Pancreas (tissue), 10 donors: ENCODE measurements at regions not wholly inside any gene's neighbourhood (a gene's known extent, or its start where the extent isn't known, plus 50 kb on each side); places are given as distances from the start of the nearest gene placed in this dataset.

Source experiments
- ATAC-seq, 4 donors: fragments of 200-7000 bp; cut with Tn5 transposase; one replicate each; pipeline versions ENCODE4 v1.8.0 to v1.9.1; 2020; ENCODE audit warnings: mild to moderate bottlenecking in 4 of 4, moderate library complexity in 4 of 4
- DNase-seq, 6 donors: peaks; one replicate each; pipeline ENCODE4 v3.0.0-alpha.2; 2020
- FAIRE-seq: peaks from 2 replicates; lab custom pipeline; 2012; peaks lifted over from hg19 to GRCh38; lab: Jason Lieb, UNC
- H3K27ac ChIP-seq, 4 donors: fragments of 200-600 bp; sonication (generic); 1 replicate in 3 of 4; 2 replicates in 1 of 4; pipeline versions ENCODE4 v1.5.0 to v1.8.0; 2020
- H3K27me3 ChIP-seq, 4 donors: fragments of 200-600 bp; one replicate each; pipeline ENCODE4 v1.8.0; 2021
- H3K36me3 ChIP-seq, 3 donors: fragments of 200-600 bp; sonication (generic) in 1 of 3; one replicate each; pipeline versions ENCODE4 v1.5.0 to v1.8.0; 2020 to 2021
- H3K4me1 ChIP-seq, 3 donors: fragments of 200-600 bp; one replicate each; pipeline ENCODE4 v1.8.0; 2021
- H3K4me3 ChIP-seq, 4 donors: fragments of 200-600 bp; sonication (generic) in 2 of 4; one replicate each; pipeline versions ENCODE4 v1.5.0 to v1.8.0; 2020 to 2021
- H3K9me3 ChIP-seq, 4 donors: fragments of 200-600 bp; one replicate each; pipeline ENCODE4 v1.8.0; 2021
- CTCF ChIP-seq, 4 donors: fragments of 200-600 bp; sonication (generic) in 3 of 4; IDR thresholded peaks; one replicate each; pipeline versions ENCODE4 v1.5.0 to v1.8.0; 2021; ENCODE audit warnings: antibody characterized with exemption in 4 of 4
- WGBS, 2 donors: extraction: QIAGEN DNeasy Blood & Tissue Kit; methylation state at CpG; one replicate each; pipeline ENCODE4 v1.1.7; 2013; 5-methylcytosine and 5-hydroxymethylcytosine counted together
- intact Hi-C, 3 donors: fragments of 100-400 bp; cut with DNase I; formaldehyde crosslinking; loops; one replicate each; pipeline versions ENCODE4 v1.11.1 to v1.14.2; 2022
- donor health status: healthy with polysubstance abuse.
- donor health status: DM: no; HTN: no; CAD: no; lungs with moderate emphysema.
- donor health status: DM: no; HTN: no; CAD: no.
- donor health status: control.
- donor health status: control.
- donor health status: Bipolar disorder and iron deficiency.
- donor health status: DM: yes; HTN: yes; CAD: no.
- donor health status: DM: no; HTN: no; CAD: no.
- donor health status: DM: no; HTN: no; CAD: no.
- donor health status: DM: yes; HTN: yes; CAD: no.

- H3K27me3 ChIP-seq: no peaks in the 10 kb centered on the region
- no peaks in the 10 kb centered on the region for H3K4me1 ChIP-seq
- no peak for ATAC-seq
- TF ChIP-seq CTCF (IDR thresholded peaks at IDR 0.05): no peak
- no peaks in the 10 kb centered on the region for H3K36me3 ChIP-seq
- no peak overlapping the region for H3K27ac ChIP-seq
- DNase-seq: no peak
- WGBS, 2 donors: 57 to 64% methylated on average over 2 of the region's 2 CpGs
- no peak overlapping the region for H3K4me3 ChIP-seq
- intact Hi-C loops: no loop called here
- no peak for FAIRE-seq
- H3K9me3 ChIP-seq: no peaks in the 10 kb centered on the region
These were observed 560.5 kb upstream of the ZNF717 start for GRCh38 chr3:76345878-76346277.

- H3K9me3 ChIP-seq: no peaks in the 10 kb centered on the region
- intact Hi-C loops: no loop called here
- DNase-seq (no peak), FAIRE-seq (no peak), ATAC-seq (no peak)
- no peak overlapping the region for H3K27ac ChIP-seq
- no peak overlapping the region for H3K4me3 ChIP-seq
- 67 to 78% methylated on average over 3 of the region's 3 CpGs for WGBS, 2 donors
- H3K4me1 ChIP-seq: no peaks in the 10 kb centered on the region
- no peak for TF ChIP-seq CTCF (IDR thresholded peaks at IDR 0.05)
- no peaks in the 10 kb centered on the region for H3K27me3 ChIP-seq
- H3K36me3 ChIP-seq: no peaks in the 10 kb centered on the region
These were observed 561.3 kb upstream of the ZNF717 start for GRCh38 chr3:76346690-76347089.

- Histone ChIP-seq H3K27me3 (no peaks in the 10 kb centered on the region), H3K27ac (no peak overlapping the region), H3K9me3 (no peaks in the 10 kb centered on the region), H3K4me3 (no peak overlapping the region), H3K4me1 (no peaks in the 10 kb centered on the region), H3K36me3 (no peaks in the 10 kb centered on the region)
- intact Hi-C loops: no loop called here
- DNase-seq (no peak), ATAC-seq (no peak), FAIRE-seq (no peak)
- no peak for TF ChIP-seq CTCF (IDR thresholded peaks at IDR 0.05)
- 76% methylated on average over 3 of the region's 3 CpGs for WGBS, 2 donors
These were observed 564.5 kb upstream of the ZNF717 start for GRCh38 chr3:76349715-76350480.

- no peak for FAIRE-seq
- intact Hi-C loops: no loop called here
- no peak for TF ChIP-seq CTCF (IDR thresholded peaks at IDR 0.05)
These were observed 566.7 kb upstream of the ZNF717 start for GRCh38 chr3:76352051-76352450.

GRCh38 chr3:76352511-76353284 is 567.3 kb upstream of the ZNF717 start:
- ATAC-seq (no peak), DNase-seq (no peak), FAIRE-seq (no peak)
- Histone ChIP-seq H3K36me3 (no peaks in the 10 kb centered on the region), H3K4me1 (no peaks in the 10 kb centered on the region), H3K9me3 (no peaks in the 10 kb centered on the region), H3K27ac (no peak overlapping the region), H3K4me3 (no peak overlapping the region), H3K27me3 (no peaks in the 10 kb centered on the region)
- 42 to 51% methylated on average over 9 of the region's 9 CpGs for WGBS, 2 donors
- TF ChIP-seq CTCF (IDR thresholded peaks at IDR 0.05): no peak
- intact Hi-C loops: no loop called here

More at GRCh38 chr3:76352051-76352450, 566.7 kb upstream of the ZNF717 start:
- no peak for DNase-seq
- 45 to 54% methylated on average over 1 of the region's 1 CpG for WGBS, 2 donors
- H3K4me3 ChIP-seq: no peak overlapping the region
- no peaks in the 10 kb centered on the region for H3K27me3 ChIP-seq
- no peaks in the 10 kb centered on the region for H3K9me3 ChIP-seq
- H3K4me1 ChIP-seq: no peaks in the 10 kb centered on the region
- no peak for ATAC-seq
- H3K36me3 ChIP-seq: no peaks in the 10 kb centered on the region
- H3K27ac ChIP-seq: no peak overlapping the region
